ENCODE measurements at regions not wholly inside any gene's neighbourhood (a gene's known extent, or its start where the extent isn't known, plus 50 kb on each side); places are given as distances from the start of the nearest gene placed in this dataset.

DNA sequence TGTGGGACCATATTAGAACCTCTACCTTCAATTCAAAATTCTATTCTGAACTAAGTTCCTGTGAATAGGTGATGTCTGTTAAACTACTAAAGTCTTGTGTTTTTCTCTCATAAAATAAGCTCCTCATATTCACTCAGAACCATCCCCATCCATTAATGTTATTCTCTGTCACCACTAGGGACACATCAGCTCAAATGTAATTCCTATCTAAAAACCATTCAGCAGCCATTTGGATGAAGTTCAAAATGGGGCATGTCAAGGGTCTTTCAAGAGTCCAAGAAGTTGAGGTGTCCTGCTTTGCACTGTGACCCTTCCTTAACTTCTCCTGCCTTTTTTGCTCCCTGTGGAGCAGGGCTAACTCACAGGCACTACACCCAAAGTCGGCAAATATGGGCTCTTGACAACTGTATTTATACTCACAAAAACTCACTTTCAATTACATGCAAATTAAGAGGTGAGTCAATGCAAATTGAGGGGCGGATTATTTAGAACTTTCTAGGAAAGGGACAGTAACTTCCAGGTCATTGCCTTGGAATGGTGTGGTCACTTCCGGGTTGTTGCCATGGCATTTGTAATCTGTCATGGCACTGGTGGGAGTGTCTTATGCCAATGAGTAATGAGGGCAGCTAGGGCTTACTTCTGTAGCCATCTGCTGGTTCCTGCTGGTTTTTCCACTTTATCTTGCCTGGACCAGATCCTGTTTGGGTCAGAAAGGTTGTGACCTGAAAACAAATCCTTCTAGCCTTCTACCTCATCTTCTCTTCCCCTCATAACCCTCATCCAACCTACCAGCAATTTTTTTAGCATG, 128.2 kb upstream of the COX10 start:
- DNase-seq: no peak

DNA sequence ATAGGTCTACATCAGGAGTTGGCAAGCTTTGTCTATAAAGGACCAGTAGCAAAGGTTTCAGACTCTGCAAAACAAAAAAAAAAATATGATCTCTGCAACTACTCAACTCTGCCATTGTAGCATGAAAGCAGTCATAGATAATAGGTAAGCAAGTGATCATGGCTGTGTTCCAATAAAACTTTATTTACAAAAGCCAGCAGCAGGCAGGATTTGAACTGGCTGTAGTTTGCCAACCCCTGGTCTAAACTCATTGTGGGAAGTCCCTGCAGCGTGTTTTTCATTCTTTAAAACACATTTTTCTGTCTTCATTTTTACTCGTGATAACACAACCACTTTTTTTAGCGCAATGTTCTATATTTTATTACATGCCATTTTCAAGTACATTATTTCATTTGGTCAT, 127.5 kb upstream of the COX10 start:
- no peak for DNase-seq

DNA sequence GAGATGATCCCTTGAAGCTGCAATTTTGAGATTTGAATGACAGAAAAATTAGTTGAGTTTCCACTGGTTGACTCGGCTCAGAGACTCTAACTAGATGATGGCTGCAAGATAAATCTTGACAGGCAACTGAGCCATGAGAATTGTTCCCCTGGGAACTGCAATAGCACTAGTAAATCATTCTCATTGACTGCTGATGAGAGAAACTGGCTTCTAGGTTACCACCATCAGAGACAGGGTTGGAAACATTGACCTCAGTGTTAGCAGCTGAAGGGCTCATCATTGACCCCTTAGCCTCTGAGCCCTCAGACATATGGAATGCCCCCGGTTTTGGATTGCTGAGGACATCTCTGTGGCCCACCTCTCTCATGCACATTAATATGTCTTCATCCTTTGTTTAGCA, 125.4 kb upstream of the COX10 start:
- DNase-seq: no peak

DNA sequence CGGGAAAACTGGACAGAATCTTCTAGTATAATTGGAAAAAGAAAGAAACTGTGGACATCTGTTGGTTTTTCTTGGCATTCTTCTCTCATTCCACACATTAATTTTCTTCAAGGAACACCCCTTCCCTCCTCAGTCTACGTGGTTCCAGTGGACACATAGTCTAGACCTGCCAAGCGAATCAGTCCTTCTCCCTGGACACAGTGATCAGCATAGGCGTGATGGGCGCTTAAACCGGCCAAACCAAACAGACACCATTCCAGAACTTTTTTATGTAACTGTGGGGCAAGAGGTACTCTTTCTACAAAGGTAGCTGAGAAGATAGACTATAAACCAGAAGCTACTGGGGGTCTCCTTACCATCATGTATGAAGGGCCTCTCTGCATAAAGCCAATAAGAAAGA, 121.8 kb upstream of the COX10 start:
- DNase-seq: no peak

DNA sequence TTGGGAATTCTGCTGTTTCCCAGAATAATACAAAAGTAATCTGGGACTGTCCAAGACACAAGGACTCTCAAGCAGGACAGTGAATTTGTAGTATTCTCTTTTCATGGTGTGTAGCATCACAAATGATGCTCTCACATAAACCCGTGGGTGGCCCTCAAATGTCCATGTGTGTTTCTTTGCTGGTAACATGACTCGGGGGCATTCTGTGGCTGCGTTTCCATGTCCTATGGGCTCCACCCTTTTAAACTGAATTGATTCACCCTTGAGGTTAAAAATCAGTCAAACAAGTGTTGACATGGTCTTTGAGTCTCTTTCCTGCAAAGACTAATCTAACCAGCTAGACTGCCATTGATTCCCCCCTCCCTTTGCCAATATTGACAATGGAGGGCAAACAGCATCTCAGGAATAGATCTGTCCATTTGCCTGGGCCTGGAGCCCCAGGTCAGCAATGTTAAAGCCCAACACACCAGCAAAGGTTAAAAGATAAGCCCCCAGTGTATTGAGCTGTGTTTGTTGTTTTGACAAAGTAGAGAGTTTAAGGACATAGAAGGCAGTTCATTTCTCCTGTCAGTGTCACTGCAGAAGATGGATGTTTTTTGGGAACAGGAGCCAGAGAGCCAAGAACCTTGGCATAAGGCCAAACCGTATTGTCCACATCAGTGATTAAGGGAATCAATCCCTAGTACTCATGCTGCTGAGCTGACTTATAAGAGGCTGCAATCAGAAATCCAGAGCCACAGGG, 117.1 kb upstream of the COX10 start:
- no peak for DNase-seq

DNA sequence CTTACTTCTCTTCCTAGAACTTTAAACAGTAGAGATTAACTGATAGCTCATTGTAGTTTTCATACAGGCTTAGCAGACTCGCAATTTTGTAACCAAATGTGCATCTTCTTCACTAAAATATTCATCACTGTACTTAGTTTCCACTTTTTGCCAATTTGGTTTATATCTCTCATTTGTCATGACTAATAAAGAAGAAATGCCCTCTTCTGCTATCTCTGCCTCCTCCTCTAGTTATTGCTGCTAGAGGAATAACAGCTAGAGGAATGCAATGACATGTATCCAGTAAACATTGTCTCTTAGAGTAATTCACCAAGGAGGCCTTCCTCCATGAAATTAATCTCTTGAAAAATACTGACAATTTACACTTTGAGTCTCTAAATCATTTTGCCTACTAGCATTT, 115.5 kb upstream of the COX10 start:
- no peak for DNase-seq

DNA sequence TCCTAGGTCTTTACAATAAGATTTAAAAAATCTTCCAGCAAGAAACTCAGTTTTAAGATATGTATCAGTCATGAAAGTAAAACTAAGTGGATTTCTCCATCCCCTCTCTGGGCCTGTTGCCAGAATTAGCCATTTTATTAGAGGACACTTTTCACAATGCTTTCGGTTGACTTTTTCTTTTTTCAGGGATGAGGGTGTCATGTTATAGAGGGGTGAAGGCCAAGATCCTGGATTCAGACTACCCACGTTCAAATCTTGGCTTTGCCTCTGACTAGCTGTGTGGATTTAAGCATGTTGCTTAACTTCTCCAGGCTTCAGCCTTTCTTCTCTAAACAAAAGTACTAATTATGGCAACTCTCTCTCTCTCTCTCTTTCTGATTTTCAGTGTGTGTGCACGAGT, 111.7 kb upstream of the COX10 start:
- DNase-seq: no peak

DNA sequence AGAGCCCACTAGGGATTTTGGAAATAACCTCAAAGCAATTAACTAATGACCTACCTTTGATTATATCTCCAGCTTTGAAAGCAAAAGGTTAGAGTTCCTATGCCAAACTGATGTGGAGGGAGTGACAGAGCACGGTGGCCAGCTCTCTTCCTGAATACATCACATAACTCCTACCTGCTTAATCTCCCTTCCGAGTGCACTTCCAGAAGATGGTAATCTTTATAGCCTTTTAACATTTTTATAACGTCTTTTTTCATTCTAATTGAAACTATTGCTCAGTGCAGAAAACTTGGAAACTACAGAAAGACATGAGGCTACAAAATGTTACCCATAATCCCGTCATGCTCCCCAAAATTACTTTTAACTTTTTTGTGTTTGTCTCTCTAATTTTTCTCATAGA, 110.5 kb upstream of the COX10 start:
- DNase-seq: no peak

DNA sequence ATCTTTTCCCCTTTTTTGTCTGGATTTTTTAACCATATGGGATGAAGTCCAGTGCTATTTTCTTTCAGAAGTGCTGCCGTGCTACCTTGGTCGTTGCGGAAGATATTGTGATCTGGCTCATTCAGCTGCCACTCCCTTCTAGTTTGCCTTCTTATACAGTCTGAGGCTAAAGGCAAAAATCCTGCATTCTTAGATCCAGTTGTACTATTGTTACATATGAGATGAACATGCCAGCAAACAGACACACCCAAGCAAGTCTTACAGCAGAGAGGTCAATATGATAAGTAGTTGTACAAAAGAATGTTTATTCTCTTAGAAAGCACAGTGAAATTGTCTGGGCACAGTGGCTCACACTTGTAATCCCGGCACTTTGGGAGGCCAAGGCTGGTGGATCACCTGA, 108.0 kb upstream of the COX10 start:
- DNase-seq: no peak

DNA sequence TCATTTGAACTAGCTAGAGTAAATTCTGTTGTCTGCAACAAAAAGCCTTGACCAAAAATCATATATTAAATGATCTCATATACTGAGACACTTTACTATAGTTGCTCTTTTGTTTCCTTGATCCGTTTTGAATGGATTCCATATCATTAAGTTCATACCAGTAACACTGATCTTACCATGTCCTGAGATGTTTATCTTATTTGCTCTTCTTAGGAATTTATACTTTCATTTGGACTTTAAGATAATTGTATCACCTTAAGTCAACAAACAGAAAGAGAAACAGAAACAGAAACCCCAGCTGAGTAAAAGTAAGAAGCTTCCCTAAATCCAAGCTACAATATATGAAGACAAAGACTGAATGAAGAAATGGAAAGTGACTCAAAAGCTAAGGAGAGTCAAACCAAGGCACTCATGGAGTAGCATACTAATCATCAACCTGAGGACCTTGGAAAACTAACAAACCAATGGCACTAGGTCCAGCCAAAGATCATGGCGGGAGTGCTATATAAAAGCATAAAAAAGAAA, 106.5 kb upstream of the COX10 start:
- DNase-seq: no peak

DNA sequence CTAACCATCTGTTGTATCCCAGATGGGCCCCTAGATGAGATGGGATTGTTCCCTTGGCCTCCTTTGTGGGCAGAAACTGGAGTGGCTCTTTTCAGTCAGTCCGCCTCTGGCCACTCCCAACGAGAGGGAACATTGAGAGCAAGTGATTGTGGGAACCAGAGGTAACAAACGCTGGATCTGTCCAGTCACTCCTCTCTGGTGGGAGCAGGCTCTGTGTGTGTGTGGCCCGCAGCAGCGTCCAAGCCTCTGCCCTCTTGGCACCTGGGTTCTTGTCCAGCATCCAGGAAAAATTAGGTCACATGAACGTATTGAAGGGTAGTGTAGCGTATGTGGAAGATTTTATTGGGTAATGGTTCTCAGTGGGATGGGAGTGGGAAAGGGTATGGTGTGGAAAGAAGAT, 101.9 kb upstream of the COX10 start:
- DNase-seq: no peak

DNA sequence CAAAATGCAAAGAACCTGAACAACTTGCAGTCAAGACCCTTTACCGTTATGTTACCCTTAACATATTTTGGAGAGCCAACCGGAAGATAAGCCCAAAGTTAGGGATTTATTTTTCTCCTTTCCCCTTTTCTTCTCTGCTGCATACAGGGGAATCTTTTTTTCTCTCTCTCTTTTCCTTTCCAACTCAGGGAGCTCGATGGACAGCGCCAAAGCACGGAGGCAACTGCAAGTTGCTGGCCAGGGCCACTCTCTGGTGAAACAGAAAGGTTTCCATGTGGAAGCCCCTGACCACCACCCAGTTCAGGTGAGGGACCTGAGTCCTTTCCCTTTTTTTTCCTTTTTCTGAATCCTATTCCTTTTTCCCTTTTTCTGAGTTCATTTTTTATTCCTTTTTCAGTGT, 98.8 kb upstream of the COX10 start:
- DNase-seq: no peak

DNA sequence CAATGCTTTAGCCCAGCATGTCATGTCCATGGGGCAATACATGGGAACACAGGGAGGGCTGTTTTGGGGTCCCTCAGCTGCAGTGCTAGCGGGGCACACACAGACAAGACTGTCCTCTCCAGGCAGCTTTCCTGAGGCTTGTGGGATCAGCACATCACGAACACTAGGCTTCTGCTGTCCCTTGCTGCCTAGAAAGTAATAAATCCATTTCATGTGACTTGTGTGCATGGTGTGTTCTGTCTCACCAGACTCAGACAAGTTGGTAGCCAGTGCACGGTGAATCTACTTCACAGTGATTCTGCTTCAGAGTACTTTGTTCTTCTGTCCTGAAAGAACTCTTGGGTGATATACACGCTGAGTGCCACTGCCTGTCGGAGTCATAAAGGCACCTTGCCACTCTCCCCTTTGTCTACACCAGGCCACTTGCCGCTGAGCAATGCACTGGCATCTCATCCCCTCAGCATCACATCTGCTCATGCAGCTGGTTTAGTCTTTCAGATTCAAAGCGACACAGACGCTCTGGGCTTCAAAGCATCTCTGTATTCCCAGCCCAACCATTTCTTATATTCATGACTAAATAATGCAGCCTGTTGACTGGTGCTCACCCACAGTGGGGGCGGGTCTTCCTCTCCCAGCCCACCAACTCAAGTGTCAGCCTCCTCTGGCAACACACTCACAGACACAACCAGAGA, 95.2 kb upstream of the COX10 start:
- no peak for DNase-seq

DNA sequence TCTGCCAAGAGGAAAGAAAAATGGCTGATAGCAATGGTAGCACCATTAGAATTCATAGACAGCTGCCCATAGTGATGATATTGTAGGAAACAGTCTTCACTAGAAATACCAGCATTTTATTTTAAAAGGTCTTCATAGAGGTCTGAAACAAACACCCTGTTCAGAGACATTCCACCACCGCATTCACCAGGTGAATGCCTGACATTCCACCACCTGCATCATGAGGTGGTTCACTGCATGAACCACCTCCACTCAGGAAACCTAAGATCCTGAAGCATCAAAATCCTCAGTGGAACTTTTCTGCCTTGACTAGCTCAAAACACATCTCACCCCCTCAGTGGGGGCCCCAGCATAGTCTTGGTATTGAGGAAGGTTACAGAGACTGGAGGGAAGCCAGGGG, 91.5 kb upstream of the COX10 start:
- no peak for DNase-seq

DNA sequence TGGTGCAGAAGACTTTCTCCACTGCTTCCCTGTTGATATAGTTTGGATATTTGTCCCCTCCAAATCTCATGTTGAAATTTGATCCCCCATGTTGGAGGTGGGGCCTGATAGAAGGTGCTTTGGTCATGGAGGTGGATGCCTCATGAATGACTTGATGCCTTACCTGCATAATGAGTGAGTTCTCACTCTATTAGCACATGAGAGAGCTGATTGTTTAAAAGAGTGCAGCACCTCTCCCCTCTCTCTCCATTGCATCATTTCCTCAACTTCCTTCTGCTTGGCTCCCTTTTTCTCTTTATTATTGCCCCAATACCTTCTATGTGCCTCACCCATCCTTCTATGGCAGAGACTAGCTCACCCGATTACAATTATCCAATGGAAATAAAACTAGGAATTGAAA, 90.8 kb upstream of the COX10 start:
- DNase-seq: no peak

DNA sequence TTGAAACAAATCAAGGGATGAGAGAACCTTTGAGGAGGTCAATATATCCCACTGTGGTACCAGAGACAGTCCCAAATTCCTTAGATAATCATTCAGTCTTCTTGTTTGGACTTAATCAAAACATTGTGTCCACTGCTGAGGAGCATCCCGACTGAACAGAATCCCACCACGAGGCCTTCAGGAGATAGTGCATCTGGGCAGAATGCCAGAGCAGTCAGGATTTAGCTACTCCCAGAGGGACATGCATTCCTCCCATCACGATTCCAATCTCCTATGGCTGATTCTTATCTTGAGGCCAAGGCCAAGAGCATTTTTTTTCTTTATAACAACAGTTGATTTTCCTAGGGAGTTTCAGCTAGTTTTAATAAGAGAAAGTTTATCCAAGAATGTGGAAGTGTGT, 87.4 kb upstream of the COX10 start:
- DNase-seq: no peak

DNA sequence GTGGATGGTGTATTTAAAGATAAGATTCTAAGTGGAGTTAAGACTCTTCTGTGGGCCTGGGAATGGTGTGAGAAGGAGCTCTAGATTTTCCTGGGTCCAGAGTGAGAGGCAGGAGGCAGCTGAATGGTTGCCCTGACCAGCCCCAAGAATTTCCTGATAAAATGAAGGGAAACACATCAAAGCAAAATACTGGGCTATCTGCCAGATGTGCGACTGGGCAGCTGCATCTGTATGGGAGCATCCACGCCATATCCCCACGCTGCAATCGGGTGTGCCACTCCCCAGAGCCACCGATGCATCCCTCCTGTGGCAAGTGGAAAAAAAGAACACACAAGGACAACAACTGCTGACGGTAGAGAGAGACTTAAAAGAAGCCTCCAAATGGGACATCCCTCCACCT, 84.3 kb upstream of the COX10 start:
- no peak for DNase-seq

DNA sequence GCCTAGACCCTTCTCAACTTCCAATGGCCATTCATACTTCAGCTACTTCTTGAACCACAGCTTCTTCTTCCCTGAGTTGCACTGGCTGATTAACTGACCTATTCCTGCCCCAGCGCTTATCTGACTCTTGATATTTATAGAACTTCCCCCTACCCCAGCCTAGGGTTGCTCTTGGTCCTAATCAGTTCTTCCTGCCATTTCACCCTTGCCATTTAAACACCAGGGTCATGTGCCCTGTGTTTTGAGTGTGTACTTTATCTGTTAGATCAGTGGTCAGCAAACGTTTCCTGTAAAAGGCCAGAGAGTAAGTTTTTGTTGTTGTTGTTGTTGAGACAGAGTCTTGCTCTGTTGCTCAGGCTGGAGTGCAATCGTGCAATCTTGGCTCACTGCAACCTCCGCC, 82.4 kb upstream of the COX10 start:
- DNase-seq: no peak

DNA sequence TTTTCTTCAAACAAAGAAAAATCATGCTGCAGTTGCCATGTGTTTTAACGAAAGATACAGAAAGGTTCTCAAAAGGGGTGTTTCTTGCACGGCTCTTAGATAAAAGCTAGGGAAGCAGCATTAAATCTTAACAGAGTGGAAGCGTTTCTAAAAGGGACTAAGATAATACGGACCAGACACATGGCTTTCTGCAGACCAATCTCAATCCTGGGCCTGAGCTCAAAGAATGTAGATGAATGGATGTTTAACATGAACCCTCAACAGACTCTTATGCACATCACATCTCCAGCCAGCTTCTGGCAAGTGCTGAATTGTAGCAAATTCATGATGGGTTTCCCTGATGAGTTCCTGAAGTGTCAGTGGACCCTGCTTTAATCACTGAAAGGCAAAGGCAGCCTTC, 80.2 kb upstream of the COX10 start:
- DNase-seq: no peak

DNA sequence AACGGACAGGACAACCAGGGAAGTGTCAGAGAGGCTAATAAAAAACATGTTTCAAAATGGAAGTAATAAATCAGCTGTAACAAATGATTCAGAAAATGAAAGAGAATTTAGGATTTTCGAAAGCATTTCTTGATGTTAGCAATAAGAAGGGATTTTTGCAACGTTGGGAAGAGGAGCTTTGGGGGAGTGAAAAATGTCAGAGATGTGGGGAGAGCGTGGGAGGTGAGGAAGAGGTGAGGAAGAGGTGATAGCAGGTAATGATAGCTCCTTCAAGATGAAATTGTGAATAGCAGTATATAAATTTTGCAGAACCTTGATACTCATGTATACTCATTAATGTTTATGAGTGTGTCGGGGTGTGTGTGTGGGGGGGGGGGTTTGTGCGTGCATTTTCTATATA, 76.2 kb upstream of the COX10 start:
- DNase-seq: no peak

DNA sequence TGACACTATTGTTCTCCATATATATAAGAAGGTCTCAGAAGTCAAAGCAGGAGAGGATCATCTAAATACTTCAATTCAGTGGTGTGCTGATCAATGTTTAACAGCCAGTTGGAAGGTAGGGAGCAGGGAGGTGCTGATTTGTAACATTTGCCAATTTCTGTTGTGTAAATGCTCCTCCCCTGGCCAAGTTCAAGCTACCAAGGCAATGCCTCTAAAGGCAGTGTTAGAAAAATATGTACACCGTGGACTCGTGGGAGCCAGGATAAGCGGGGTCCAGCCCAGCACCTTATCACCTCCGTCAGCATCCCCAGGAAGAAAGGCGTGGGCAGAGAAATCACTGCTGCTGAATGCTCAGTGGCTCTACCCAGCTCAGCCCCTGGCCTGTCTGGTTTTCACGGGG, 75.3 kb upstream of the COX10 start:
- no peak for DNase-seq

DNA sequence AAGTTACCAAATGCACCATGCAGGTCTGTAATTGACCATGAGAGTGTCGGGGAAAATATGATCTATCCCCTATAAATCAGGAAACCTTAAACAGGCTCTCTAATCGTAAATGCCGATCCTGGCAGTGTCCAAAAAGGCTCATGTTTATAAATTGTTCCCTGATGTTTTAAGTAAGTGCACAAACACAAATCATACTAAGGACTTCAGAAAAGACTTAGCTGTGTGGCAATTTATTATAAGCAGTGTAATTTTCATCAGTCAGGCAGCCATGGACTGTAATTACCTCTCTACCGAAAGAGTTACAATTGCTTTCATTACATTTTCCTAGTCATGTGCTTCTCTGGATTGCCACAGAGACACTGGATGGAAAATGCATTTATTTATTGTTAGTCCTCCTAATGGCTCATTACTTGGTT, 73.4 kb upstream of the COX10 start:
- DNase-seq: no peak

DNA sequence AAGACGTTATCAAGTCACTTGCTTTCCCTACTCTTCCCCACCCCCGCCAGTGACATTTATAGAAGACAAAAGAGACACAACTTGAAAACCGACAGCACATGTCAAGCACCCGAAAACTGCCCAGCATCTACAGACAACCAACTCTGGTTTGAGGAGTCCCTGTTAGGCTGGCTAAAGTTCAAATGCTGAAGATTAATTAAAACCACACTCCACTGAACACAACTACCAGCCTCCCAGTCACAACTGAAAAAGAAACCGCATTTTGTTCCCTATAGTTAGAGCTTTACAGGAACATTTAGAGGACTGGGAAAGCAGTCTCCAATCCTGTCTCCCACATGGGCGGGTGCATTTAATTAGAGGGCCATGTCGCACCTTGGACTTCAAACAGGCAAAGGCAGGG, 73.0 kb upstream of the COX10 start:
- DNase-seq: no peak

DNA sequence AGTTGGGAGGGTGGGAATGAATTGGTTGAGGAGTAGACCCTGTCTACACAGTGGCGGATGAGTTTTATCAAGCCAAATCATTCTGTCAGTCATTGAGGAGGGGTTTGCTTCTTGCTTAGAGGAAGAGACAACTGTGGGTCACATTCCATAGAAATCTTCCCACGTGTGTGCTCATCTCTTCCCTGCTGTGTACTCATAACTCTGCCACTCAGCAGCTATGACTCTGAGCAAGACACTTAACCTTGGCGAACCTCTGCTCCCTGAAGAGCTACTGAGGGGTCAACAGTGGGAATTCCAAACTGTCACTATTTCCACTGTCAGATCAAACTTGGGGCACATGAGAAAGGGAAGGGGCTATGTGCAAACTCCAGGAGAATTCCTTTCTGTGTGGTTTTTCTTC, 72.6 kb upstream of the COX10 start:
- no peak for DNase-seq
